ENCODE measurements at regions not wholly inside any gene's neighbourhood (a gene's known extent, or its start where the extent isn't known, plus 50 kb on each side); places are given as distances from the start of the nearest gene placed in this dataset.

GRCh38 chr4:22573198-22573597, 57.3 kb upstream of the ADGRA3 start:
- Histone ChIP-seq H3K27me3 (no peaks in the 10 kb centered on the region), H3K36me3 (replicated peaks in 1 of 2; ENCODE audit: insufficient read depth in 1 of 2, low read depth in 2 of 2) (no peaks in the 10 kb centered on the region), H3K4me1 (peaks cover 5% of the 10 kb centered on the region), H3K9me3 (no peaks in the 10 kb centered on the region), H3K4me3 (no peak overlapping the region), H3K27ac (no peak overlapping the region)
- intact Hi-C loops (cut with DNase I), result no loop called here
- DNase-seq (peak; percentile 50 to 81 (median 68)), ATAC-seq (peak; percentile 48)
- WGBS, 2 donors, result 16 to 24% methylated on average over 2 of the region's 2 CpGs
- TF ChIP-seq POLR2A (IDR thresholded peaks at IDR 0.05), result no peak
- TF ChIP-seq, protein P1, sequence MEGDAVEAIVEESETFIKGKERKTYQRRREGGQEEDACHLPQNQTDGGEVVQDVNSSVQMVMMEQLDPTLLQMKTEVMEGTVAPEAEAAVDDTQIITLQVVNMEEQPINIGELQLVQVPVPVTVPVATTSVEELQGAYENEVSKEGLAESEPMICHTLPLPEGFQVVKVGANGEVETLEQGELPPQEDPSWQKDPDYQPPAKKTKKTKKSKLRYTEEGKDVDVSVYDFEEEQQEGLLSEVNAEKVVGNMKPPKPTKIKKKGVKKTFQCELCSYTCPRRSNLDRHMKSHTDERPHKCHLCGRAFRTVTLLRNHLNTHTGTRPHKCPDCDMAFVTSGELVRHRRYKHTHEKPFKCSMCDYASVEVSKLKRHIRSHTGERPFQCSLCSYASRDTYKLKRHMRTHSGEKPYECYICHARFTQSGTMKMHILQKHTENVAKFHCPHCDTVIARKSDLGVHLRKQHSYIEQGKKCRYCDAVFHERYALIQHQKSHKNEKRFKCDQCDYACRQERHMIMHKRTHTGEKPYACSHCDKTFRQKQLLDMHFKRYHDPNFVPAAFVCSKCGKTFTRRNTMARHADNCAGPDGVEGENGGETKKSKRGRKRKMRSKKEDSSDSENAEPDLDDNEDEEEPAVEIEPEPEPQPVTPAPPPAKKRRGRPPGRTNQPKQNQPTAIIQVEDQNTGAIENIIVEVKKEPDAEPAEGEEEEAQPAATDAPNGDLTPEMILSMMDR (IDR thresholded peaks at IDR 0.05), result no peak

GRCh38 chr4:22573641-22574040, 57.8 kb upstream of the ADGRA3 start:
- H3K27ac ChIP-seq, result no peak overlapping the region
- no peaks in the 10 kb centered on the region for H3K9me3 ChIP-seq
- ATAC-seq (no peak), DNase-seq (no peak)
- TF ChIP-seq, protein P1 (IDR thresholded peaks at IDR 0.05), result no peak
- no peak for TF ChIP-seq POLR2A (IDR thresholded peaks at IDR 0.05)
- WGBS, 2 donors, result 50 to 53% methylated on average over 1 of the region's 1 CpG
- intact Hi-C loops (cut with DNase I), result no loop called here
- H3K4me3 ChIP-seq, result no peak overlapping the region
- H3K4me1 ChIP-seq, result peaks cover 5% of the 10 kb centered on the region
- no peaks in the 10 kb centered on the region for H3K36me3 ChIP-seq (replicated peaks in 1 of 2; ENCODE audit: insufficient read depth in 1 of 2, low read depth in 2 of 2)
- H3K27me3 ChIP-seq, result no peaks in the 10 kb centered on the region

- Histone ChIP-seq H3K27ac (no peak overlapping the region), H3K4me3 (no peak overlapping the region), H3K27me3 (no peaks in the 10 kb centered on the region), H3K9me3 (no peaks in the 10 kb centered on the region), H3K4me1 (peaks cover 5% of the 10 kb centered on the region), H3K36me3 (replicated peaks in 1 of 2; ENCODE audit: insufficient read depth in 1 of 2, low read depth in 2 of 2) (no peaks in the 10 kb centered on the region)
- intact Hi-C loops (cut with DNase I), result no loop called here
- TF ChIP-seq, protein P1 (IDR thresholded peaks at IDR 0.05), result no peak
- no peak for TF ChIP-seq POLR2A (IDR thresholded peaks at IDR 0.05)
- ATAC-seq (no peak), DNase-seq (no peak)
- 73 to 83% methylated on average over 3 of the region's 3 CpGs for WGBS, 2 donors
These were observed 58.6 kb upstream of the ADGRA3 start for GRCh38 chr4:22574424-22574823.

GRCh38 chr4:22574880-22575279, 59.0 kb upstream of the ADGRA3 start:
- no peak for ATAC-seq
- 83 to 91% methylated on average over 1 of the region's 1 CpG for WGBS, 2 donors
- no peaks in the 10 kb centered on the region for H3K9me3 ChIP-seq
- no peak overlapping the region for H3K4me3 ChIP-seq
- TF ChIP-seq, protein P1 (IDR thresholded peaks at IDR 0.05), result no peak
- TF ChIP-seq POLR2A (IDR thresholded peaks at IDR 0.05), result no peak
- H3K27ac ChIP-seq, result no peak overlapping the region
- H3K27me3 ChIP-seq, result no peaks in the 10 kb centered on the region
- DNase-seq, result no peak
- intact Hi-C loops (cut with DNase I), result no loop called here
- peaks cover 5% of the 10 kb centered on the region for H3K4me1 ChIP-seq
- H3K36me3 ChIP-seq (replicated peaks in 1 of 2; ENCODE audit: insufficient read depth in 1 of 2, low read depth in 2 of 2), result no peaks in the 10 kb centered on the region

DNA sequence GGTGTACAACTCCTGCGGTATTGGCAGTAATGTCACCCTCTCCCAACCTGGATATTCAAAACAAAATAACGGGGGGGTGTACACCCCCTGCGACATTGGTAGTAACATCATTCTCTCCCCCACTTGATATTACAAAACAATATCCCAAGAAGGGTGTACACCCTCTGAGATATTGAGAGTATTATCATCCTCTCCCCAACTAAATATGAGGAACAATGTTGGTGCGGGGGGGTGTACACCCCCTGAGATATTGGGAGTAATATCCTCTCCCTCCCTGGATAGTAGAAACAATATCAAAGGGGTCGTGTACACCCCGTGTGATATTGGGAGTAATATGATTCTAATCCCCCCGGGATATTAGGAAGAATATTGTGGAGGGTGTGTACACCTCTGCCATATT, 71.4 kb upstream of the ADGRA3 start:
- Histone ChIP-seq H3K27ac (no peak overlapping the region), H3K9me3 (no peaks in the 10 kb centered on the region), H3K4me3 (no peak overlapping the region), H3K27me3 (no peaks in the 10 kb centered on the region), H3K36me3 (replicated peaks in 1 of 2; ENCODE audit: insufficient read depth in 1 of 2, low read depth in 2 of 2) (no peaks in the 10 kb centered on the region), H3K4me1 (no peaks in the 10 kb centered on the region)
- WGBS, 2 donors, result 60 to 62% methylated on average over 7 of the region's 7 CpGs
- TF ChIP-seq, protein P1 (IDR thresholded peaks at IDR 0.05), result no peak
- TF ChIP-seq POLR2A (IDR thresholded peaks at IDR 0.05), result no peak
- intact Hi-C loops (cut with DNase I), result no loop called here
- DNase-seq (no peak), ATAC-seq (no peak)
